ENCODE measurements at regions not wholly inside any gene's neighbourhood (a gene's known extent, or its start where the extent isn't known, plus 50 kb on each side); places are given as distances from the start of the nearest gene placed in this dataset.
"Not testable (repeated sequence)": the region's sequence is repeated elsewhere in the genome, so short reads cannot be mapped to it uniquely, and the experiment has no call there.

DNA sequence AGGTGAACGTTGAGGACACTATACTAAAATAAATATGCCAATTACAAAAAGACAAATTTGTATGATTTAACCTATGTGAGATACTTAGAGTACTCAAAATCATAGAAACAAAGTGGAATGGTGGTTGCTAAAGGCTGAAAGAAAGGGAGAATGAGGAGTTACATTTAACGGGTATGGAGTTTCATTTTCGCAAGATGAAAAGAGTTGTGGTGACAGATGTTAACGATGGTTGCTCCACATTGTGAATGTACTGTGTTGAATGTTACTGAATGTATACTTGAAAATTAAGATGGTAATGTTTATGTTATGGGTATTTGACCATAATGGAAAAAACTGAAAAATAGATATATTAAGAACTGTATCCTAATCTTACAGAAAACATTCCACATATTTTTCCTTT, 51.3 kb upstream of the MOCS2 start:
- intact Hi-C loops (cut with micrococcal nuclease) = no loop called here
- H3K4me1 Mint-ChIP-seq (ENCODE audit: low read depth) = no peaks in the 10 kb centered on the region
- no peak overlapping the region for H3K4me3 Mint-ChIP-seq
- H3K27me3 Mint-ChIP-seq (ENCODE audit: low read depth) = peaks cover 8% of the 10 kb centered on the region
- H3K36me3 Mint-ChIP-seq (ENCODE audit: low read depth) = no peaks in the 10 kb centered on the region
- no peaks in the 10 kb centered on the region for H3K9me3 Mint-ChIP-seq
- H3K27ac Mint-ChIP-seq = no peak overlapping the region
- no peak for DNase-seq
- CTCF ChIA-PET = no interaction called here

DNA sequence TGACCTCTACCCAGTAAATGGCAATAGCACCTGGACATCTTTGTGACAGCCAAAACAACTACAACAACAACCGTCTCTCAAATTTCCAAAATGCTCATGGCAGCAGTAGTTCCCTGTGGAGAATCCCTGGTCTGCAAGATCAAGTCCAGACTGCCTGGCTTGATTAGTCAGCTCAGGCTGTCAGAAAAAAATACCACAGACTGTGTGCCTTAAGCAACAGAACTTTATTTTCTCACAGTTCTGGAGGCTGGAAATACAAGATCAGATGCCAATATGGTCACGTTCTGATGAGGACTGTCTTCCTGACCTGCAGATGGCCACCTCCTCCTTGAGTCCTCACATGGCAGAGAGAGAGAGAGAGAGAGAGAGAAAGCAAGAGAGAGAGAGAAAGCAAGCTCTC, 52.3 kb upstream of the MOCS2 start:
- CTCF ChIA-PET = no interaction called here
- Mint-ChIP-seq H3K27ac (no peak overlapping the region), H3K4me1 (ENCODE audit: low read depth) (no peaks in the 10 kb centered on the region), H3K36me3 (ENCODE audit: low read depth) (no peaks in the 10 kb centered on the region), H3K4me3 (no peak overlapping the region), H3K9me3 (no peaks in the 10 kb centered on the region), H3K27me3 (ENCODE audit: low read depth) (peaks cover 5% of the 10 kb centered on the region)
- intact Hi-C loops (cut with micrococcal nuclease) = no loop called here
- no peak for DNase-seq

DNA sequence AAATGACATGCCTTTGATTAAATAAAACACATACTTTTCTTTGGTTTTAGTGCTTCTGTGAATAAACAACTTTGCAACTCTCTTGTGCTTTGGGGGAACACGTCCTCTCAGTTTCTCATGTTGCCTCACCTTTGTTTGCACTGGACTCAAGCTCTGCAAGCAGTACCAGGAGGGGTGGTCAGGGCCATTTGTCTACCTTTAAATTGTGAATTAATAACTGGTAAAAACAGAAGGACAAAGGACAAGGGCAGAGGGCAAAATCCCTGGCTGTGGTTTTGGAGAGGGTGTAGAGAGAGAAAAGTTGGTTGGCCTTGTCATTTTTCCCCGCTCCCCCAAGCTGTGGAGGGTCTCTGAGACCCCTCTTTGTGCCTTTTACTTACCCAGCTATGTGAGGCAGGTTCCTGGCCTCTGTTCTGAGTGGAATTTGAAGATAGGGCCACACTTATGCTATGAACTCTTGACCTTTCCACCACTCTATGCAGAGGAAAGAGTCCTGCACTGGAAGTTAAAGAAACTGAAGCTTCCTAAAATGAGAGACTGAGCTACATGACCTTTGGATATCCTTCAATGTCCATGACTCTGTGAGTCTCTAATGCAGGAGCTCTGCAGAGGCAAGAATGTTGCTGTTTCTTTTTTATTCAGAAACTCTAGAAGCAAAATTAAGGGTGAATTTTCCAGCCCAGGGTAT, 55.1 kb upstream of the MOCS2 start:
- Mint-ChIP-seq H3K9me3 (no peaks in the 10 kb centered on the region), H3K27me3 (ENCODE audit: low read depth) (no peaks in the 10 kb centered on the region), H3K4me1 (ENCODE audit: low read depth) (no peaks in the 10 kb centered on the region), H3K4me3 (no peak overlapping the region), H3K36me3 (ENCODE audit: low read depth) (no peaks in the 10 kb centered on the region), H3K27ac (no peak overlapping the region)
- intact Hi-C loops (cut with micrococcal nuclease) = no loop called here
- no peak for DNase-seq
- CTCF ChIA-PET = interaction anchor here (0.6 kb wide), 2 partner anchors 27 to 216 kb away, joined by 3 read pairs; no protein-coding TSS in a partner anchor

DNA sequence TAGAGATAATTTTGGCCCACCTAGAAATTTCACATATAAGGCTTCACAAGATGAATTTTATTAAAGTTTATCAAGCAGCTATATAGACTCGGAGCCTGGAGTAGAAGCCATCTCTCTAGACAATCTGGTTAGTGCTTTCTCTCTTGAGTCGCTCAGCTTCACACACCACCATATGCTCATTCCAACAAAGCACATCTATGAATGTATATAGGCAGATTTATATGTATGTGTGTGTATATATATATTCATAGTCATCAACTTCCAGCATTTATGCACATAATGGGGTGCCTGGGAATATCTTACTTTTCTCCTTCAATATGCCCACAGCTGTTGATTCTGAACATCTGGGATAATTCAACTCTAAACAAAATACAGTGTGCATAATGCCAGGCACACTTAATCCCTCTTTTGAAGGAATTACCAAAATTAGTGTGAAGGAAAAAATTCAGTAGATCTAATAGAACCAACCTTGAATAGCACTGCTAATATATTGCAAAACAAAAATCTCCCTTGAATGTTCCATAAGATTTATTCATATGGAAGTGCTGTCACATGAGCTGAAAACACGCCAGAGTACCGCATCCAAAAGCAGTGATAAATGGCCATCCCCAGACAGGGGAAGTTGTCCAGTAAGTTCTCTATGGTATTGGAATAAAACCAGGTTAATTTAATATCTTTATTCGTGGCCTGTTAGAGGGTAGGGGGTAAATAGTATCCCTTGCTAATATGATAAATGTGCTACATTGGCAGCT, 56.0 kb upstream of the MOCS2 start:
- CTCF ChIA-PET = interaction anchor here (0.7 kb wide), 1 partner anchor 466 kb away, joined by 3 read pairs; no protein-coding TSS in a partner anchor
- H3K9me3 Mint-ChIP-seq = no peaks in the 10 kb centered on the region
- H3K4me3 Mint-ChIP-seq = no peak overlapping the region
- H3K36me3 Mint-ChIP-seq (ENCODE audit: low read depth) = no peaks in the 10 kb centered on the region
- intact Hi-C loops (cut with micrococcal nuclease) = no loop called here
- DNase-seq = no peak
- H3K27me3 Mint-ChIP-seq (ENCODE audit: low read depth) = no peaks in the 10 kb centered on the region
- no peaks in the 10 kb centered on the region for H3K4me1 Mint-ChIP-seq (ENCODE audit: low read depth)
- H3K27ac Mint-ChIP-seq = no peak overlapping the region

DNA sequence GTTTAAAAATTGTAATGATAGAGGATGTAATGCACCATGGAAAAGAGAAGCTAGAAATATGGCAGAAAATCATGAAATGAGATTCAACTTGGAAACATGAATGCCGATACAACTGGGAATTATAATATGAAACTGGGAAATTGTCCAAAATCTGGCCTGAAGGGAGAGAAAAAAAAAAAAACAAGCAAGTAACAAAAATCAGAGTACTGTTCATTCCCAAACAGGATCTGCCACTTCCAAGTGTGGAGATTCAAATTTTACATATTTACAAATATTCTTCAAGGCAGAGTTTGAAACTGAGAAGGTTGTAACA, 56.6 kb upstream of the MOCS2 start:
- intact Hi-C loops (cut with micrococcal nuclease) = no loop called here
- no peaks in the 10 kb centered on the region for H3K4me1 Mint-ChIP-seq (ENCODE audit: low read depth)
- no peaks in the 10 kb centered on the region for H3K27me3 Mint-ChIP-seq (ENCODE audit: low read depth)
- H3K27ac Mint-ChIP-seq = no peak overlapping the region
- H3K9me3 Mint-ChIP-seq = no peaks in the 10 kb centered on the region
- CTCF ChIA-PET = interaction anchor here (0.7 kb wide), 1 partner anchor 466 kb away, joined by 3 read pairs; no protein-coding TSS in a partner anchor
- H3K36me3 Mint-ChIP-seq (ENCODE audit: low read depth) = no peaks in the 10 kb centered on the region
- H3K4me3 Mint-ChIP-seq = no peak overlapping the region
- no peak for DNase-seq

DNA sequence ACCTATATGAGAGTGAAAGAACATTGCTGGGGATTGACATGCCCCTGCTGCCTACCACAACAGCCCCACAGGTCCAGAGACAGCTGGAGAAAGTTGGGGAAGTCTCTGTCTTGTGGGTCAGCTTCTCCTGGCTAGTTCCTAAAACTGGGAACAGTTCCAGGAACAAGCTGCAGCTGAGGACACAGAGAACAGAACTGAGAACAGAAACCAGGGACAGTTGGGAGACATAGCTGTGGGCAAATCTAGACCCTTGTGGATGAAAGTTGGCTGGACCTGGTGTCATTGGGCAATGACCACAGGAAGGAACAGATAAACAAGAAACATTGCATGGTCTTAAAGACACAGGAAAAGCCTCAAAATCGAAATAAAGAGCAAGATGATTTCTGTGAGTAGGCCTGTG, 58.3 kb upstream of the MOCS2 start:
- DNase-seq = no peak

DNA sequence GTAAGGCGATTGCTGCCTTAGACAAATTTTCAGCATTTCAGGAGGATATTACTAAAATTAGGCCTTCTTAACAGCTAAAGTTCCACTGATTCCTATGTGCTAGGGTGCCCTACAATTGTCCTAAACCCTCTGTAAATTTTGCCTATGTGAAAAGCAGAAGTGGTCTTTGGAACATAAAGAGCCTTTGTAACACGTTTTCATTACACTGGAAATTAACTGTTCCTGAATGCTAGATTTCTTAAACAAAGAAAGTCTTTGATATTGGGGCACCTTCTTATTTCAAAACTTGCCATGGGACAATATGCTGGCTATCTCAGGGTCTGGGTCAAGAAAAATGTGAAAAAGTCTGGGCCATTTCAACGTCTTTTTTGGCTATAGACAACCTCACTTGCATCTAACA, 60.4 kb upstream of the MOCS2 start:
- H3K27ac Mint-ChIP-seq = no peak overlapping the region
- CTCF ChIA-PET = interaction anchor here (0.6 to 1.6 kb wide), 5 partner anchors 41 to 1065 kb away, joined by 3 to 6 read pairs (median 3); no protein-coding TSS in a partner anchor
- H3K27me3 Mint-ChIP-seq (ENCODE audit: low read depth) = no peaks in the 10 kb centered on the region
- H3K4me1 Mint-ChIP-seq (ENCODE audit: low read depth) = no peaks in the 10 kb centered on the region
- DNase-seq = no peak
- intact Hi-C loops (cut with micrococcal nuclease) = loop anchor here (1.0 to 10.0 kb wide), 4 partner anchors 265 to 1059 kb away; no protein-coding TSS in a partner anchor
- H3K9me3 Mint-ChIP-seq = no peaks in the 10 kb centered on the region
- no peak overlapping the region for H3K4me3 Mint-ChIP-seq
- no peaks in the 10 kb centered on the region for H3K36me3 Mint-ChIP-seq (ENCODE audit: low read depth)

More for the DNA sequence above, 58.3 kb upstream of the MOCS2 start:
- H3K9me3 Mint-ChIP-seq = no peaks in the 10 kb centered on the region
- no peak overlapping the region for H3K27ac Mint-ChIP-seq
- intact Hi-C loops (cut with micrococcal nuclease) = no loop called here
- no peaks in the 10 kb centered on the region for H3K27me3 Mint-ChIP-seq (ENCODE audit: low read depth)
- H3K36me3 Mint-ChIP-seq (ENCODE audit: low read depth) = no peaks in the 10 kb centered on the region
- CTCF ChIA-PET = no interaction called here
- H3K4me1 Mint-ChIP-seq (ENCODE audit: low read depth) = no peaks in the 10 kb centered on the region
- H3K4me3 Mint-ChIP-seq = no peak overlapping the region

DNA sequence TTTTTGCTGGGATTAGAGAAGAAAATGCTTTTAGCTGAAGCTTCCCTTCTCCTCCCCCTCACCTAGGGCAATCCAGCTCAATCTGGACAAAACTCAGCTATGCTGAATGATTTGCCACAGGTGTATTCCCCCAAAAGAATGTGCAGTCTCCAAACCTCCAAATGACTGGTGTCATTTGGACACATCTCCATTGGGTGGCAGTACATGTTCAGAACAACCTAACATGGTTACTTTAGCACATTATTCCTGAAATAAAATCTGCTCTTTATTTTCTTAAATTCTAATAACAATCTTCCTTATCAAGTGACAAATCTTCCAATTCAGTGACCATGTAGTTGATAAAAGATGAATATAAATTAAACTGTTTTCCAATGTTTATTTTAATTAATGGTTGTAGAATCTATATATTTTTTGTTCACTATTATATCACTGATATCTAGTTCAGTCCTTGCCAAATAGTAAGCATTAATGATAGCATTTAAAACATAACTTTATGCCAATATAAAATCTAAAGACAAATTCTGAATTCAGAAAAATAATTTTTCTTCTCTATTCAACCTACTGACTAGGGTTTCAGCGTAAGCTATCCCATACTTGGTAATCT, 61.3 kb upstream of the MOCS2 start:
- H3K4me1 Mint-ChIP-seq (ENCODE audit: low read depth) = no peaks in the 10 kb centered on the region
- no peak overlapping the region for H3K27ac Mint-ChIP-seq
- intact Hi-C loops (cut with micrococcal nuclease) = loop anchor here (1.0 to 10.0 kb wide), 4 partner anchors 264 to 1058 kb away; no protein-coding TSS in a partner anchor
- peak; percentile 25 for DNase-seq
- CTCF ChIA-PET = interaction anchor here (0.6 to 1.6 kb wide), 9 partner anchors 10 to 1064 kb away, joined by 3 to 6 read pairs (median 3); no protein-coding TSS in a partner anchor
- H3K9me3 Mint-ChIP-seq = peaks cover 3% of the 10 kb centered on the region
- no peak overlapping the region for H3K4me3 Mint-ChIP-seq
- peaks cover 3% of the 10 kb centered on the region for H3K27me3 Mint-ChIP-seq (ENCODE audit: low read depth)
- H3K36me3 Mint-ChIP-seq (ENCODE audit: low read depth) = no peaks in the 10 kb centered on the region

DNA sequence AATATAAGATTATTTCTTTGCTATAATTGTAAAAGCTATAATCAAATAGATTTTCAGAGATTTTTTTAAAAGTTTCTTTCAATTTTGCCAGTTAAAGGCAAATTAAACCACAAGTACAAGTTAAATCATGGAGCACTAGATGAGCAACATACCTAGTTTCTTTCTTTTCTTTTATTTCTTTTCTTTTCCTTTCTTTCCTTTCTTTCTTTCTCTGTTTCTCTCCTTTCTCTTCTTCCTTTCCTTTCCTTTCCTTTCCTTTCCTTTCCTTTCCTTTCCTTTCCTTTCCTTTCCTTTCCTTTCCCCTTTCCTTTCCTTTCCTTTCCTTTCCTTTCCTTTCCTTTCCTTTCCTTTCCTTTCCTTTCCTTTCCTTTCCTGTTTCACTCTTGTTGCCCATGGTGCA, 62.5 kb upstream of the MOCS2 start:
- not testable (repeated sequence) for H3K27me3 Mint-ChIP-seq (ENCODE audit: low read depth); H3K36me3 Mint-ChIP-seq (ENCODE audit: low read depth); H3K9me3 Mint-ChIP-seq; DNase-seq; H3K4me1 Mint-ChIP-seq (ENCODE audit: low read depth); H3K4me3 Mint-ChIP-seq; H3K27ac Mint-ChIP-seq
- CTCF ChIA-PET = interaction anchor here (1.3 kb wide), 1 partner anchor 1044 kb away, joined by 3 read pairs; no protein-coding TSS in a partner anchor
- intact Hi-C loops (cut with micrococcal nuclease) = loop anchor here (10.0 kb wide), 1 partner anchor 263 kb away; no protein-coding TSS in a partner anchor

DNA sequence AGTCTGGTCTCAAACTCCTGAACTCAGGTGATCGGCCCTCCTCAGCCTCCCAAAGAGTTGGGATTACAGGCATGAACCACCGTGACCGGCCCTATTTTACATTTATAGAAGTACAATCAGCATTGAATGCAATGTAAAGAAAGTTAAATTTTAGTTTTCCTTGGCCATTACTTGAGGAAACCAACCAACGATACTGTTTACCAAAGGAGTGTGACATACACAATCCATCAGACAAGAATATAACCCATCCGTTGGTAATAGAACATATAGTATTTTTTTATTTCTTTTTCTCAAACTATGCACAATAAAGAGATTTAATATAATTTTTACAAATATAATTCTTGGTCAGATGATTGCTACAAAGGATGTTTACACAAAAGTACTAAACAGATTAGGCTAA, 63.1 kb upstream of the MOCS2 start:
- CTCF ChIA-PET = no interaction called here
- Mint-ChIP-seq H3K9me3 (peaks cover 3% of the 10 kb centered on the region), H3K4me3 (no peak overlapping the region), H3K27me3 (ENCODE audit: low read depth) (peaks cover 3% of the 10 kb centered on the region), H3K4me1 (ENCODE audit: low read depth) (no peaks in the 10 kb centered on the region), H3K27ac (no peak overlapping the region), H3K36me3 (ENCODE audit: low read depth) (no peaks in the 10 kb centered on the region)
- intact Hi-C loops (cut with micrococcal nuclease) = loop anchor here (10.0 kb wide), 1 partner anchor 262 kb away; no protein-coding TSS in a partner anchor
- no peak for DNase-seq

DNA sequence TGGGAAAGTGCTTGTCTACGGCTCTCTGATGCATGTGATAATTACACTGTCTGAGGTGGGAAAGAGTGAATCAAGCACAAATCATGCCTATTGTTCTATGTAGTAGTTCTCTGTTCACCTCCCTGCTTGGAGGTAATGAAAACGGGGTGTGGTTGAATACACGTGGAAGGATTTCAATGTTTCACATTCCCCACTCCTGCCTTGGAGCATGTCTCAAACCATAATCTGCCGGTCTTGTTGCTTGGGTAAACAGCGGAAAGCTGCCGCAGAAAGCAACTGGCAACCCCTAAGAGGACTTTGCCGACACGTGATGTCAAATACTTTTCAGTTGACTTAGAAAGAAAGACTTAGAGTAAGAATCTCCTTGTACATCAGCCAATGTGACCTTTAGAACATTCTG, 63.5 kb upstream of the MOCS2 start:
- intact Hi-C loops (cut with micrococcal nuclease) = loop anchor here (10.0 kb wide), 1 partner anchor 262 kb away; no protein-coding TSS in a partner anchor
- H3K36me3 Mint-ChIP-seq (ENCODE audit: low read depth) = no peaks in the 10 kb centered on the region
- DNase-seq = no peak
- H3K4me3 Mint-ChIP-seq = no peak overlapping the region
- H3K27me3 Mint-ChIP-seq (ENCODE audit: low read depth) = peaks cover 3% of the 10 kb centered on the region
- no peak overlapping the region for H3K27ac Mint-ChIP-seq
- CTCF ChIA-PET = no interaction called here
- no peaks in the 10 kb centered on the region for H3K4me1 Mint-ChIP-seq (ENCODE audit: low read depth)
- peaks cover 3% of the 10 kb centered on the region for H3K9me3 Mint-ChIP-seq

DNA sequence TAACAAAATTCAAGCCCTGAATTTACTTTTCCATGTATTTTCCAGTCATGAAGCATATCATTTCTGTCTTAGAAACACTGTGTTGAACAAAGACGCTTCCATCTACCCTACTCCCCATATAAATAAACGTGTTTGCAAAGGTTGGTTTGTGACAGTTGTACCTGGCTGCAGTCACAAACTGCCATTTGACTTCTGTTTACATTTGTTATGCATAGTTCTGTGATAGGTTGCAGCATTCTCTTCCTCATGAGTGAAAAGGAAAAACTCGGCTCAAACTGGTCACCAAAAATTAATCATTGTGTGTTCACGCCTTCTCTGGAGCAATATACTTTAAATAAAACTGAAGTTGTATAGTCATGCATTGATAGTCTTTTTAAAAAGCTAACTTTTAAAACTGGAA, 69.3 kb upstream of the MOCS2 start:
- intact Hi-C loops (cut with micrococcal nuclease) = loop anchor here (10.0 kb wide), 1 partner anchor 256 kb away; no protein-coding TSS in a partner anchor
- H3K4me3 Mint-ChIP-seq = no peak overlapping the region
- peaks cover 3% of the 10 kb centered on the region for H3K27me3 Mint-ChIP-seq (ENCODE audit: low read depth)
- CTCF ChIA-PET = no interaction called here
- peaks cover 3% of the 10 kb centered on the region for H3K9me3 Mint-ChIP-seq
- no peaks in the 10 kb centered on the region for H3K36me3 Mint-ChIP-seq (ENCODE audit: low read depth)
- H3K27ac Mint-ChIP-seq = no peak overlapping the region
- DNase-seq = no peak
- H3K4me1 Mint-ChIP-seq (ENCODE audit: low read depth) = peaks cover 5% of the 10 kb centered on the region
